ENCODE measurements at regions not wholly inside any gene's neighbourhood (a gene's known extent, or its start where the extent isn't known, plus 50 kb on each side); places are given as distances from the start of the nearest gene placed in this dataset.

- no peak for DNase-seq (ENCODE audit: low read depth, low spot score)
- no peak for ATAC-seq
- POLR2A ChIA-PET = no interaction called here
- Histone ChIP-seq H3K4me2 (ENCODE audit: low read length) (no peak overlapping the region), H3K4me1 (ENCODE audit: control insufficient read depth in 1 of 2, insufficient read depth in 2 of 2, low read length in 2 of 2) (no peaks in the 10 kb centered on the region), H3K9ac (ENCODE audit: low read length) (no peak overlapping the region), H4K20me1 (ENCODE audit: insufficient read depth) (no peaks in the 10 kb centered on the region), H3K9me2 (ENCODE audit: insufficient read depth) (no peaks in the 10 kb centered on the region), H3K9me3 (ENCODE audit: control insufficient read depth in 1 of 2, insufficient read depth in 1 of 2, low read depth in 1 of 2, low read length in 2 of 2) (no peaks in the 10 kb centered on the region), H3K4me3 (replicated peaks in 1 of 2; ENCODE audit: low read depth in 1 of 2, low read length in 2 of 2) (no peak overlapping the region), H3K27me3 (ENCODE audit: insufficient read depth, low read length) (no peaks in the 10 kb centered on the region; the same call in 1 of the 2 replicates), H2AFZ (ENCODE audit: low read depth, low read length, poor library complexity, severe bottlenecking) (no peak overlapping the region), H3K27ac (ENCODE audit: low read depth, low read length) (no peak overlapping the region), H3K36me3 (ENCODE audit: control insufficient read depth in 1 of 2, insufficient read depth in 2 of 2, low read length in 2 of 2) (no peaks in the 10 kb centered on the region), H3K79me2 (ENCODE audit: insufficient read depth, low read length) (no peaks in the 10 kb centered on the region)
- RAD21 ChIA-PET (ENCODE audit: low non-redundant PET in 1 of 2, low total read pairs in 2 of 2, uncharacterized antibody in 2 of 2, unreplicated experiment in 2 of 2) = no interaction called here
- CTCF ChIA-PET = no interaction called here
- intact Hi-C loops (cut with micrococcal nuclease) = no loop called here
- TF ChIP-seq ZNF274 (IDR thresholded peaks at IDR 0.05; ENCODE audit: low read depth, low read length) = no peak
- TF ChIP-seq MAX (IDR thresholded peaks at IDR 0.05) = no peak
- BruUV-seq (replicated peaks) = no TSS peak
Measured at GRCh38 chr1:30123036-30123435, 600.3 kb downstream of the MATN1 start.

- no peak for ATAC-seq
- no peaks in the 10 kb centered on the region for H3K27me3 ChIP-seq (ENCODE audit: insufficient read depth, low read length)
- POLR2A ChIA-PET = no interaction called here
Measured at GRCh38 chr1:30120245-30121000, 603.0 kb downstream of the MATN1 start.

More at GRCh38 chr1:30120245-30121000, 603.0 kb downstream of the MATN1 start:
- Histone ChIP-seq H3K9ac (ENCODE audit: low read length) (no peak overlapping the region), H3K27ac (ENCODE audit: low read depth, low read length) (no peak overlapping the region), H3K79me2 (ENCODE audit: insufficient read depth, low read length) (no peaks in the 10 kb centered on the region), H2AFZ (ENCODE audit: low read depth, low read length, poor library complexity, severe bottlenecking) (no peak overlapping the region), H3K9me3 (ENCODE audit: control insufficient read depth in 1 of 2, insufficient read depth in 1 of 2, low read depth in 1 of 2, low read length in 2 of 2) (no peaks in the 10 kb centered on the region), H3K9me2 (ENCODE audit: insufficient read depth) (no peaks in the 10 kb centered on the region), H3K4me1 (ENCODE audit: control insufficient read depth in 1 of 2, insufficient read depth in 2 of 2, low read length in 2 of 2) (no peaks in the 10 kb centered on the region), H4K20me1 (ENCODE audit: insufficient read depth) (no peaks in the 10 kb centered on the region), H3K4me3 (replicated peaks in 1 of 2; ENCODE audit: low read depth in 1 of 2, low read length in 2 of 2) (no peak overlapping the region), H3K4me2 (ENCODE audit: low read length) (no peak overlapping the region), H3K36me3 (ENCODE audit: control insufficient read depth in 1 of 2, insufficient read depth in 2 of 2, low read length in 2 of 2) (no peaks in the 10 kb centered on the region)
- DNase-seq (ENCODE audit: low read depth, low spot score) = no peak
- RAD21 ChIA-PET (ENCODE audit: low non-redundant PET in 1 of 2, low total read pairs in 2 of 2, uncharacterized antibody in 2 of 2, unreplicated experiment in 2 of 2) = interaction anchor here in 1 of 2 experiments (1.5 kb wide), 1 partner anchor 9 kb away, joined by 3 read pairs; no protein-coding TSS in a partner anchor
- CTCF ChIA-PET = no interaction called here
- BruUV-seq (replicated peaks) = no TSS peak
- no peak for TF ChIP-seq ZNF274 (IDR thresholded peaks at IDR 0.05; ENCODE audit: low read depth, low read length)
- TF ChIP-seq JUND (IDR thresholded peaks at IDR 0.05) = no peak
- TF ChIP-seq YY1 (IDR thresholded peaks at IDR 0.05; ENCODE audit: extremely low read depth, insufficient replicate concordance, low read depth, low read length) = no peak
- TF ChIP-seq MAX (IDR thresholded peaks at IDR 0.05) = no peak
- no peak for TF ChIP-seq CBX3 (IDR thresholded peaks at IDR 0.05; ENCODE audit: low read depth)
- intact Hi-C loops (cut with micrococcal nuclease) = no loop called here

Data from HCT116 (cell line).